ENCODE measurements at regions not wholly inside any gene's neighbourhood (a gene's known extent, or its start where the extent isn't known, plus 50 kb on each side); places are given as distances from the start of the nearest gene placed in this dataset.

DNA sequence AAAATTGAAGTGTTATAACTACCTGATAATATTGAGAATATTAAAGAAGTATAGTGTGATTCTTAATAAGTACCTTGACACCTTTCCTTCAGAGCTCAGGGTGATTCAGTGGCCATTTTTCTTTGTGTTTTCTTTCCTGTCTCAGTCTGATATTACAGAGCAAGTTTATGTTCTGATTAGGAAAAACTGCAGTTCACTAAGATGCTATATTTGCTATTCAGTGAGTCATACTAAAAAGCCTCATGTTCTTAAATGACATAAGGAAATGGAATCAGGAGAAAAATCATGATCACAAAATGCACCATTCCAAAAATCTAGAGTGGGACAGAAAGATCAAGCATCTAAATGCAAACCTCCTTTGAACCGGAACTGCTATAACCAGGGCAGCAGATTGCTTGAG, 390.6 kb upstream of the ATP2B1 start:
- Histone ChIP-seq H3K9ac (ENCODE audit: low read depth in 2 of 2, low read length in 2 of 2) (no peak overlapping the region), H3K27ac (no peak overlapping the region), H3K27me3 (no peaks in the 10 kb centered on the region), H3K4me3 (no peak overlapping the region), H3K9me3 (no peaks in the 10 kb centered on the region), H3K36me3 (no peaks in the 10 kb centered on the region), H3K4me1 (no peaks in the 10 kb centered on the region)
- intact Hi-C loops (cut with DNase I) = no loop called here
- TF ChIP-seq CTCF (IDR thresholded peaks at IDR 0.05) = no peak
- DNase-seq = no peak

DNA sequence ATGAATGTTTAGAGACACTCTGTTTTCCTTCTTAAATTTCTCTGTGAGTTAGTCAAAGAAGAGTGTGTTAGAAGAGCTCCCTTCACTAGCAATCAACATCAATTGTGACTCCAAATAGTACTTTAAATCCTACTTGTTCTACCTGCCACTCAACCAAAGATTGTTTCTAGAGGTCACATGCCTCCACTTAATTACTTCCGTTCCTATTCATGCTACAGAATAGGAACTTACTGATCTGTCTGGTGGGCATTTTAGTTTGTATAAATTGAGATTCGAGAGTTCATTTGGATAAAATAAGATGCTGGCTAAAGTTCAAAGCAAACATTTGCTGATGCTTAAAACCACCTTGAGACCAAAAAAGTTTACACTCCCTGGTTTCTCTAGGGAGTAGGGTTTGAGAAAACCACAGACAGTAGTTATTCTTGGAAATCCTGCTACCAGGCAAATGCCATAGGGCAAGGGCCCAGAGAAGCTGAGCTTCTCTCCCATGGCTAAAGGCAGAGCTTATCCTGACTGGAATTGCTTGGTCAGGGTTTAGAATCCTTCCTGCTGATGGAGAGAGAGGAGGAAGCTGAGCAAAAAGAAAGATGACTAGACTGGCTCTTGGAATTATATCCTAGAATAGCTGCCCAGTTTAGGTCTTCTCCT, 389.6 kb upstream of the ATP2B1 start:
- no peak overlapping the region for H3K4me3 ChIP-seq
- intact Hi-C loops (cut with DNase I) = no loop called here

GRCh38 chr12:90091809-90092208, 383.2 kb upstream of the ATP2B1 start:
- intact Hi-C loops (cut with DNase I) = no loop called here
- TF ChIP-seq CTCF (IDR thresholded peaks at IDR 0.05) = no peak
- Histone ChIP-seq H3K36me3 (no peaks in the 10 kb centered on the region), H3K27me3 (no peaks in the 10 kb centered on the region), H3K4me1 (no peaks in the 10 kb centered on the region), H3K9ac (ENCODE audit: low read depth in 2 of 2, low read length in 2 of 2) (no peak overlapping the region), H3K27ac (no peak overlapping the region), H3K9me3 (no peaks in the 10 kb centered on the region), H3K4me3 (no peak overlapping the region)
- no peak for DNase-seq

More for the DNA sequence above, 389.6 kb upstream of the ATP2B1 start:
- H3K4me1 ChIP-seq = no peaks in the 10 kb centered on the region
- no peak for TF ChIP-seq CTCF (IDR thresholded peaks at IDR 0.05)
- H3K27me3 ChIP-seq = no peaks in the 10 kb centered on the region
- H3K27ac ChIP-seq = no peak overlapping the region
- H3K9me3 ChIP-seq = no peaks in the 10 kb centered on the region
- H3K9ac ChIP-seq (ENCODE audit: low read depth in 2 of 2, low read length in 2 of 2) = no peak overlapping the region
- no peaks in the 10 kb centered on the region for H3K36me3 ChIP-seq
- DNase-seq = no peak

DNA sequence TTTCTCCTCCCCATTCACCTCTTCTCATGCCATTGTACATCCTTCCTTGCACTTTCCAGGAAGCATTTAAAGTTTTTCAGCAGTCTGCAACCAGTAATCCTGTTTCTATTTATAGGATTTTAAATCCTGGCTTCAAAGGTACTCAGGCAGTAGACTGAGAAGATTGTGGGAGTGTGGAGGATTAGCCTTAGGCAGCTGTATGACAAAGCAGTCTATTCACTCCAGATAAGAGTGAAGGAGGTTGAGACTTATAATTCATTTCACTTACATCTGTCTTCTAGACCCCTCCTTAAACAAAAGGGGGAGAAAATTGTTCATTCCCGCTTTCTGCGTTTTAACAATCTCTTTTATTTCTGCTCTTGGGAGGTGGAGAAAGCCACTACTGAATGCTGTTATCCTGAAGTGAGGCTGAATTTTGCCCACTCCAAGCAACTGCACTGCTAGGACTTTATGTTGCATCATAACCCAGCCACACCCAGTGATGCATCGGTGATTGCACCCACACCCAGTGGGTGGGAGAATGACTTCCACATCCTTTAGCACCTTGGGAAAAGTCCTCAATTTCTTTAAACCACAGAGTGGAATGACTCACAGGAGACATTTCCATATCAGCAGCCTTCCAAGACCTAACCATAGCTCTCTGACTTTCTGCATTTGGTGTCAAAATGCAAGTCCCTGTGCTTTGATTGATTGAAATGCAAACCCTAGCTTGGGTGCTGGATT, 382.5 kb upstream of the ATP2B1 start:
- intact Hi-C loops (cut with DNase I) = no loop called here
- H3K27me3 ChIP-seq = no peaks in the 10 kb centered on the region
- H3K9me3 ChIP-seq = no peaks in the 10 kb centered on the region
- peak; percentile 77 for DNase-seq
- H3K4me3 ChIP-seq = no peak overlapping the region
- TF ChIP-seq CTCF (IDR thresholded peaks at IDR 0.05) = no peak
- no peaks in the 10 kb centered on the region for H3K36me3 ChIP-seq
- peak overlapping the region; percentile 30 for H3K27ac ChIP-seq
- H3K9ac ChIP-seq (ENCODE audit: low read depth in 2 of 2, low read length in 2 of 2) = no peak overlapping the region
- no peaks in the 10 kb centered on the region for H3K4me1 ChIP-seq

- Histone ChIP-seq H3K9ac (ENCODE audit: low read depth in 2 of 2, low read length in 2 of 2) (no peak overlapping the region), H3K36me3 (no peaks in the 10 kb centered on the region), H3K4me1 (no peaks in the 10 kb centered on the region), H3K4me3 (no peak overlapping the region), H3K9me3 (no peaks in the 10 kb centered on the region), H3K27me3 (no peaks in the 10 kb centered on the region), H3K27ac (no peak overlapping the region)
- no peak for TF ChIP-seq CTCF (IDR thresholded peaks at IDR 0.05)
- DNase-seq = no peak
- intact Hi-C loops (cut with DNase I) = no loop called here
Measured at GRCh38 chr12:90086281-90086680, 377.6 kb upstream of the ATP2B1 start.

Data from colonic mucosa (tissue), 4 donors.